WTC11 (cell line): ENCODE measurements at regions not wholly inside any gene's neighbourhood (a gene's known extent, or its start where the extent isn't known, plus 50 kb on each side); places are given as distances from the start of the nearest gene placed in this dataset.

ENCODE experiments used
- ATAC-seq: fragments of 200-7000 bp; cut with Tn5 transposase; 2 replicates; pipeline ENCODE4 v1.10.0; 2021; ENCODE audit warnings: mild to moderate bottlenecking, moderate library complexity
- CTCF ChIA-PET: fragments of 300-600 bp; sonication (Branson Sonifier 250); formaldehyde crosslinking; loops from one replicate; lab custom pipeline; 2021; ENCODE audit warnings: antibody characterized with exemption; lab: Charles Lee
- POLR2A ChIA-PET: fragments of 350-600 bp; sonication (Branson Sonifier 250); formaldehyde crosslinking; loops from one replicate; lab custom pipeline; 2021; ENCODE audit warnings: antibody characterized with exemption; lab: Charles Lee
- DNase-seq: peaks from one replicate; pipeline ENCODE4 v3.0.0; 2021; ENCODE audit warnings: low spot score
- H3K27ac Mint-ChIP-seq: 2 replicates; pipeline ENCODE4 v1.8.0; 2021; ENCODE audit warnings: mixed read lengths
- H3K27me3 Mint-ChIP-seq: 2 replicates; pipeline ENCODE4 v1.8.0; 2021; ENCODE audit warnings: low read depth, mild to moderate bottlenecking, moderate library complexity, mixed read lengths
- H3K36me3 Mint-ChIP-seq: 2 replicates; pipeline ENCODE4 v1.8.0; 2021; ENCODE audit warnings: mixed read lengths
- H3K4me1 Mint-ChIP-seq: 2 replicates; pipeline ENCODE4 v1.8.0; 2022; ENCODE audit warnings: mixed read lengths
- H3K4me3 Mint-ChIP-seq: 2 replicates; pipeline ENCODE4 v1.8.0; 2021; ENCODE audit warnings: mild to moderate bottlenecking, moderate library complexity, mixed read lengths
- H3K9me3 Mint-ChIP-seq: 2 replicates; pipeline ENCODE4 v1.8.0; 2021; ENCODE audit warnings: mixed read lengths
- ELF4 ChIP-seq: sonication (generic); formaldehyde crosslinking; IDR thresholded peaks from 2 replicates; pipeline ENCODE4 v1.8.1; 2022; ENCODE audit warnings: low read depth, mild to moderate bottlenecking, moderate library complexity, missing genetic modification reagents
- ERG ChIP-seq: fragments of 250-450 bp; sonication (Bioruptor Pico); IDR thresholded peaks from 2 replicates; pipeline ENCODE4 v1.8.0; 2021; ENCODE audit warnings: mild to moderate bottlenecking
- FOXK1 ChIP-seq: sonication (generic); formaldehyde crosslinking; IDR thresholded peaks from 2 replicates; pipeline ENCODE4 v1.8.0; 2022; ENCODE audit warnings: mild to moderate bottlenecking, moderate library complexity, missing genetic modification reagents
- IRF1 ChIP-seq: sonication (generic); formaldehyde crosslinking; IDR thresholded peaks from 2 replicates; pipeline ENCODE4 v1.8.0; 2023; ENCODE audit warnings: missing genetic modification reagents
- IRF2 ChIP-seq: sonication (generic); formaldehyde crosslinking; IDR thresholded peaks from 2 replicates; pipeline ENCODE4 v1.8.0; 2022; ENCODE audit warnings: low read depth, missing genetic modification reagents, borderline replicate concordance
- NFATC4 ChIP-seq: fragments of 250-450 bp; sonication (Bioruptor Pico); IDR thresholded peaks from 2 replicates; pipeline ENCODE4 v1.9.0; 2021; ENCODE audit warnings: mild to moderate bottlenecking
- OVOL2 ChIP-seq: fragments of 250-450 bp; sonication (Bioruptor Pico); IDR thresholded peaks from 2 replicates; pipeline ENCODE4 v1.9.0; 2021; ENCODE audit warnings: mild to moderate bottlenecking, borderline replicate concordance
- USF1 ChIP-seq: sonication (generic); formaldehyde crosslinking; IDR thresholded peaks from 2 replicates; pipeline ENCODE4 v1.8.0; 2022; ENCODE audit warnings: mild to moderate bottlenecking, missing genetic modification reagents
- ZNF121 ChIP-seq: sonication (generic); formaldehyde crosslinking; IDR thresholded peaks from 2 replicates; pipeline ENCODE4 v1.8.0; 2023; ENCODE audit warnings: missing genetic modification reagents
- ZNF263 ChIP-seq: sonication (generic); formaldehyde crosslinking; IDR thresholded peaks from 2 replicates; pipeline ENCODE4 v1.8.1; 2022; ENCODE audit warnings: low read depth, mild to moderate bottlenecking, moderate library complexity, missing genetic modification reagents
- ZNF281 ChIP-seq: sonication (generic); formaldehyde crosslinking; IDR thresholded peaks from 2 replicates; pipeline ENCODE4 v1.8.0; 2023; ENCODE audit warnings: mild to moderate bottlenecking, missing genetic modification reagents
- ZNF317 ChIP-seq: sonication (generic); formaldehyde crosslinking; IDR thresholded peaks from 2 replicates; pipeline ENCODE4 v1.8.1; 2023; ENCODE audit warnings: low read depth, mild to moderate bottlenecking, moderate library complexity, missing genetic modification reagents, borderline replicate concordance
- ZNF396 ChIP-seq: fragments of 250-450 bp; sonication (Bioruptor Pico); IDR thresholded peaks from 2 replicates; pipeline ENCODE4 v1.8.0; 2021; ENCODE audit warnings: mild to moderate bottlenecking, moderate library complexity, borderline replicate concordance
- ZNF423 ChIP-seq: fragments of 250-450 bp; sonication (Bioruptor Pico); IDR thresholded peaks from 2 replicates; pipeline ENCODE4 v2.1.2; 2022; ENCODE audit warnings: mild to moderate bottlenecking, moderate library complexity
- ZSCAN18 ChIP-seq: fragments of 250-450 bp; sonication (Bioruptor Pico); IDR thresholded peaks from 2 replicates; pipeline ENCODE4 v2.1.2; 2022; ENCODE audit warnings: mild to moderate bottlenecking, moderate library complexity
- TF ChIP-seq, protein P1 (sequence below): sonication (generic); formaldehyde crosslinking; IDR thresholded peaks from 2 replicates; pipeline ENCODE4 v1.8.1; 2022; ENCODE audit warnings: mild to moderate bottlenecking, missing genetic modification reagents, moderate library complexity, borderline replicate concordance
- TF ChIP-seq, protein P2 (sequence below): sonication (generic); formaldehyde crosslinking; IDR thresholded peaks from 2 replicates; pipeline ENCODE4 v1.8.0; 2022; ENCODE audit warnings: missing genetic modification reagents
- TF ChIP-seq, protein P3 (sequence below): sonication (generic); formaldehyde crosslinking; conservative IDR thresholded peaks from 2 replicates; pipeline ENCODE4 v1.8.1; 2023; ENCODE audit warnings: mild to moderate bottlenecking, low read depth, missing genetic modification reagents, moderate library complexity

DNA sequence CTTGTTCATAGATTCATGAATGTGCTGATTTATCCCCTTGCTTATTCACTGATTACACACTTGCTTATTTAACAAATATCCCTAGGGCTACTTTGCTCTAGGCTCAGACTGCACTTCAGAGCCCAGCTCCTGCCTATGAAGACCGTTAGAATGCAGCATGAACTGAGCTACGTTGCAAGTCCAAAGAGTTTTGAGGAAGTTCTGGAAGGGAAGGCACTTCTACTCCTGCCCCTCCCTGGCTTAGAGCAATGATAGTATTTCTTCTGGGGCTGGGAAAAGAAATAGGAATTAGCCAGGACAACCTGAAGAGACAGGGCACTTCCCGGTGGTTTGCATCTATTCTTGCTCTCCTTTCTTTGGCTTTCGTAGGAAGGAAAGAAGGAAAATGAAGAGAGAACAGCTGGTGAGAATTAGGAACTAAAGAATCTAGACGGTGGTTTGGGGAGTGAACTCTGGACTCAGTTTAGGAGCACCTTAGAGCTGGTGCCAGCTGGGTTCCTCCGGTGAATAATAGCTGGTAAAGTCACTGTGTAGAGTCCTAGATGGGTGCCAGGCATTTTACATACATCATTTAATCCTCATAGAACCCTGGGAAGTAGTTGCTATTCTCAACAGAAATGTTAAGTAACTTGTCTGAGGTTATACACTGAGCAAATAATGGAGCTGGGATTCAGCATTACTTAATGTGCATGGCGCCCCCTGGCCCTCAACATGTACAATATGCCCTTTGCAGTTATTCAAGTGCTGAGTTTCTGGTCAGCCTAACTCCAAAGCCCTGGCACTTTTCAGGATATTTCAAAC, 65.9 kb downstream of the NDUFS5 start:
- TF ChIP-seq ZNF121 (CRISPR knock-in tag) (no peak), ZSCAN18 (CRISPR knock-in tag) (no peak), IRF1 (no peak), ZNF423 (CRISPR knock-in tag) (no peak), USF1 (CRISPR knock-in tag) (no peak), NFATC4 (CRISPR knock-in tag) (no peak), ELF4 (CRISPR knock-in tag) (no peak), ERG (CRISPR knock-in tag) (no peak), ZNF317 (CRISPR knock-in tag) (no peak), OVOL2 (CRISPR knock-in tag) (no peak), ZNF281 (CRISPR knock-in tag) (no peak), ZNF263 (no peak), ZNF396 (CRISPR knock-in tag) (no peak), IRF2 (no peak), FOXK1 (CRISPR knock-in tag) (no peak)
- TF ChIP-seq, protein P1, sequence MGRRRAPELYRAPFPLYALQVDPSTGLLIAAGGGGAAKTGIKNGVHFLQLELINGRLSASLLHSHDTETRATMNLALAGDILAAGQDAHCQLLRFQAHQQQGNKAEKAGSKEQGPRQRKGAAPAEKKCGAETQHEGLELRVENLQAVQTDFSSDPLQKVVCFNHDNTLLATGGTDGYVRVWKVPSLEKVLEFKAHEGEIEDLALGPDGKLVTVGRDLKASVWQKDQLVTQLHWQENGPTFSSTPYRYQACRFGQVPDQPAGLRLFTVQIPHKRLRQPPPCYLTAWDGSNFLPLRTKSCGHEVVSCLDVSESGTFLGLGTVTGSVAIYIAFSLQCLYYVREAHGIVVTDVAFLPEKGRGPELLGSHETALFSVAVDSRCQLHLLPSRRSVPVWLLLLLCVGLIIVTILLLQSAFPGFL (CRISPR knock-in tag): no peak
- TF ChIP-seq, protein P2, sequence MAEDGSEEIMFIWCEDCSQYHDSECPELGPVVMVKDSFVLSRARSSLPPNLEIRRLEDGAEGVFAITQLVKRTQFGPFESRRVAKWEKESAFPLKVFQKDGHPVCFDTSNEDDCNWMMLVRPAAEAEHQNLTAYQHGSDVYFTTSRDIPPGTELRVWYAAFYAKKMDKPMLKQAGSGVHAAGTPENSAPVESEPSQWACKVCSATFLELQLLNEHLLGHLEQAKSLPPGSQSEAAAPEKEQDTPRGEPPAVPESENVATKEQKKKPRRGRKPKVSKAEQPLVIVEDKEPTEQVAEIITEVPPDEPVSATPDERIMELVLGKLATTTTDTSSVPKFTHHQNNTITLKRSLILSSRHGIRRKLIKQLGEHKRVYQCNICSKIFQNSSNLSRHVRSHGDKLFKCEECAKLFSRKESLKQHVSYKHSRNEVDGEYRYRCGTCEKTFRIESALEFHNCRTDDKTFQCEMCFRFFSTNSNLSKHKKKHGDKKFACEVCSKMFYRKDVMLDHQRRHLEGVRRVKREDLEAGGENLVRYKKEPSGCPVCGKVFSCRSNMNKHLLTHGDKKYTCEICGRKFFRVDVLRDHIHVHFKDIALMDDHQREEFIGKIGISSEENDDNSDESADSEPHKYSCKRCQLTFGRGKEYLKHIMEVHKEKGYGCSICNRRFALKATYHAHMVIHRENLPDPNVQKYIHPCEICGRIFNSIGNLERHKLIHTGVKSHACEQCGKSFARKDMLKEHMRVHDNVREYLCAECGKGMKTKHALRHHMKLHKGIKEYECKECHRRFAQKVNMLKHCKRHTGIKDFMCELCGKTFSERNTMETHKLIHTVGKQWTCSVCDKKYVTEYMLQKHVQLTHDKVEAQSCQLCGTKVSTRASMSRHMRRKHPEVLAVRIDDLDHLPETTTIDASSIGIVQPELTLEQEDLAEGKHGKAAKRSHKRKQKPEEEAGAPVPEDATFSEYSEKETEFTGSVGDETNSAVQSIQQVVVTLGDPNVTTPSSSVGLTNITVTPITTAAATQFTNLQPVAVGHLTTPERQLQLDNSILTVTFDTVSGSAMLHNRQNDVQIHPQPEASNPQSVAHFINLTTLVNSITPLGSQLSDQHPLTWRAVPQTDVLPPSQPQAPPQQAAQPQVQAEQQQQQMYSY (CRISPR knock-in tag): no peak
- TF ChIP-seq, protein P3, sequence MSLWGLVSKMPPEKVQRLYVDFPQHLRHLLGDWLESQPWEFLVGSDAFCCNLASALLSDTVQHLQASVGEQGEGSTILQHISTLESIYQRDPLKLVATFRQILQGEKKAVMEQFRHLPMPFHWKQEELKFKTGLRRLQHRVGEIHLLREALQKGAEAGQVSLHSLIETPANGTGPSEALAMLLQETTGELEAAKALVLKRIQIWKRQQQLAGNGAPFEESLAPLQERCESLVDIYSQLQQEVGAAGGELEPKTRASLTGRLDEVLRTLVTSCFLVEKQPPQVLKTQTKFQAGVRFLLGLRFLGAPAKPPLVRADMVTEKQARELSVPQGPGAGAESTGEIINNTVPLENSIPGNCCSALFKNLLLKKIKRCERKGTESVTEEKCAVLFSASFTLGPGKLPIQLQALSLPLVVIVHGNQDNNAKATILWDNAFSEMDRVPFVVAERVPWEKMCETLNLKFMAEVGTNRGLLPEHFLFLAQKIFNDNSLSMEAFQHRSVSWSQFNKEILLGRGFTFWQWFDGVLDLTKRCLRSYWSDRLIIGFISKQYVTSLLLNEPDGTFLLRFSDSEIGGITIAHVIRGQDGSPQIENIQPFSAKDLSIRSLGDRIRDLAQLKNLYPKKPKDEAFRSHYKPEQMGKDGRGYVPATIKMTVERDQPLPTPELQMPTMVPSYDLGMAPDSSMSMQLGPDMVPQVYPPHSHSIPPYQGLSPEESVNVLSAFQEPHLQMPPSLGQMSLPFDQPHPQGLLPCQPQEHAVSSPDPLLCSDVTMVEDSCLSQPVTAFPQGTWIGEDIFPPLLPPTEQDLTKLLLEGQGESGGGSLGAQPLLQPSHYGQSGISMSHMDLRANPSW: no peak
- TF ChIP-seq, all 79 proteins: peak for 0
- Mint-ChIP-seq H3K4me1 (no peaks in the 10 kb centered on the region), H3K27me3 (no peaks in the 10 kb centered on the region), H3K36me3 (no peaks in the 10 kb centered on the region), H3K4me3 (no peak overlapping the region), H3K27ac (no peak overlapping the region), H3K9me3 (no peaks in the 10 kb centered on the region)
- DNase-seq (peak; percentile 52), ATAC-seq (peak; percentile 86)
- CTCF ChIA-PET: interaction anchor here (0.6 to 2.2 kb wide), 40 partner anchors 10 to 514 kb away, joined by 3 to 38 read pairs (median 3); partner anchors contain the start of genes MACF1, MYCBP and NDUFS5
- POLR2A ChIA-PET: interaction anchor here (1.1 to 1.2 kb wide), 2 partner anchors 11 to 66 kb away, joined by 3 to 5 read pairs; partner anchors contain the start of gene NDUFS5
